ENCODE measurements at regions not wholly inside any gene's neighbourhood (a gene's known extent, or its start where the extent isn't known, plus 50 kb on each side); places are given as distances from the start of the nearest gene placed in this dataset.

- 10% methylated on average over 3 of the region's 3 CpGs for WGBS (ENCODE audit: low lambda C conversion rate)
These were observed 595.9 kb upstream of the KIRREL3 start for GRCh38 chr11:127596433-127596832.

More at GRCh38 chr11:127596433-127596832, 595.9 kb upstream of the KIRREL3 start:
- CTCF ChIA-PET, result interaction anchor here (0.6 kb wide), 1 partner anchor 26 kb away, joined by 3 read pairs; no protein-coding TSS in a partner anchor
- no peak overlapping the region for H3K27ac ChIP-seq (ENCODE audit: low read depth in 2 of 2, low read length in 1 of 2)
- DNase-seq, result no peak
- no peak overlapping the region for H2AFZ ChIP-seq (ENCODE audit: low read depth)
- H3F3A ChIP-seq (replicated peaks; ENCODE audit: insufficient read depth), result no peaks in the 10 kb centered on the region
- H3K4me3 ChIP-seq (ENCODE audit: low read depth in 2 of 2, low read length in 1 of 2), result no peak overlapping the region
- no peak overlapping the region for H3K9ac ChIP-seq
- TF ChIP-seq FOSL2 (IDR thresholded peaks at IDR 0.05; ENCODE audit: borderline replicate concordance, low read depth) (no peak), MEF2A (IDR thresholded peaks at IDR 0.05; ENCODE audit: borderline replicate concordance, low read depth) (no peak), NRF1 (IDR thresholded peaks at IDR 0.05; ENCODE audit: low read depth, low read length) (no peak), RXRA (IDR thresholded peaks at IDR 0.05; ENCODE audit: borderline replicate concordance, low read depth) (no peak), TEAD4 (IDR thresholded peaks at IDR 0.05; ENCODE audit: borderline replicate concordance, insufficient read depth) (no peak), GABPA (IDR thresholded peaks at IDR 0.05; ENCODE audit: low read depth) (no peak), RCOR1 (IDR thresholded peaks at IDR 0.05; ENCODE audit: low read length) (no peak), YY1 (IDR thresholded peaks at IDR 0.05; ENCODE audit: low read depth) (no peak), EP300 (IDR thresholded peaks at IDR 0.05; ENCODE audit: borderline replicate concordance in 1 of 2, low read depth in 1 of 2, low read length in 1 of 2) (no peak), SIN3A (IDR thresholded peaks at IDR 0.05; ENCODE audit: borderline replicate concordance, low read depth, low read length) (no peak), ZBTB33 (IDR thresholded peaks at IDR 0.05; ENCODE audit: borderline replicate concordance, low read depth) (no peak), GATA2 (CRISPR knock-in tag; IDR thresholded peaks at IDR 0.05) (no peak), FOXM1 (IDR thresholded peaks at IDR 0.05; ENCODE audit: low read depth) (no peak), MAX (IDR thresholded peaks at IDR 0.05; ENCODE audit: low read depth) (no peak), TAF1 (IDR thresholded peaks at IDR 0.05; ENCODE audit: borderline replicate concordance, low read depth, low read length) (no peak), POLR2AphosphoS5 (IDR thresholded peaks at IDR 0.05; ENCODE audit: low read depth, low read length) (no peak), SMC3 (IDR thresholded peaks at IDR 0.05; ENCODE audit: low read depth, low read length) (no peak), EZH2phosphoT487 (IDR thresholded peaks at IDR 0.05; ENCODE audit: borderline replicate concordance, low read depth) (no peak)
- TF ChIP-seq, protein P1, sequence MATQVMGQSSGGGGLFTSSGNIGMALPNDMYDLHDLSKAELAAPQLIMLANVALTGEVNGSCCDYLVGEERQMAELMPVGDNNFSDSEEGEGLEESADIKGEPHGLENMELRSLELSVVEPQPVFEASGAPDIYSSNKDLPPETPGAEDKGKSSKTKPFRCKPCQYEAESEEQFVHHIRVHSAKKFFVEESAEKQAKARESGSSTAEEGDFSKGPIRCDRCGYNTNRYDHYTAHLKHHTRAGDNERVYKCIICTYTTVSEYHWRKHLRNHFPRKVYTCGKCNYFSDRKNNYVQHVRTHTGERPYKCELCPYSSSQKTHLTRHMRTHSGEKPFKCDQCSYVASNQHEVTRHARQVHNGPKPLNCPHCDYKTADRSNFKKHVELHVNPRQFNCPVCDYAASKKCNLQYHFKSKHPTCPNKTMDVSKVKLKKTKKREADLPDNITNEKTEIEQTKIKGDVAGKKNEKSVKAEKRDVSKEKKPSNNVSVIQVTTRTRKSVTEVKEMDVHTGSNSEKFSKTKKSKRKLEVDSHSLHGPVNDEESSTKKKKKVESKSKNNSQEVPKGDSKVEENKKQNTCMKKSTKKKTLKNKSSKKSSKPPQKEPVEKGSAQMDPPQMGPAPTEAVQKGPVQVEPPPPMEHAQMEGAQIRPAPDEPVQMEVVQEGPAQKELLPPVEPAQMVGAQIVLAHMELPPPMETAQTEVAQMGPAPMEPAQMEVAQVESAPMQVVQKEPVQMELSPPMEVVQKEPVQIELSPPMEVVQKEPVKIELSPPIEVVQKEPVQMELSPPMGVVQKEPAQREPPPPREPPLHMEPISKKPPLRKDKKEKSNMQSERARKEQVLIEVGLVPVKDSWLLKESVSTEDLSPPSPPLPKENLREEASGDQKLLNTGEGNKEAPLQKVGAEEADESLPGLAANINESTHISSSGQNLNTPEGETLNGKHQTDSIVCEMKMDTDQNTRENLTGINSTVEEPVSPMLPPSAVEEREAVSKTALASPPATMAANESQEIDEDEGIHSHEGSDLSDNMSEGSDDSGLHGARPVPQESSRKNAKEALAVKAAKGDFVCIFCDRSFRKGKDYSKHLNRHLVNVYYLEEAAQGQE (IDR thresholded peaks at IDR 0.05; ENCODE audit: low read depth, low read length), result no peak
- TF ChIP-seq, protein P2, sequence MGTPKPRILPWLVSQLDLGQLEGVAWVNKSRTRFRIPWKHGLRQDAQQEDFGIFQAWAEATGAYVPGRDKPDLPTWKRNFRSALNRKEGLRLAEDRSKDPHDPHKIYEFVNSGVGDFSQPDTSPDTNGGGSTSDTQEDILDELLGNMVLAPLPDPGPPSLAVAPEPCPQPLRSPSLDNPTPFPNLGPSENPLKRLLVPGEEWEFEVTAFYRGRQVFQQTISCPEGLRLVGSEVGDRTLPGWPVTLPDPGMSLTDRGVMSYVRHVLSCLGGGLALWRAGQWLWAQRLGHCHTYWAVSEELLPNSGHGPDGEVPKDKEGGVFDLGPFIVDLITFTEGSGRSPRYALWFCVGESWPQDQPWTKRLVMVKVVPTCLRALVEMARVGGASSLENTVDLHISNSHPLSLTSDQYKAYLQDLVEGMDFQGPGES (IDR thresholded peaks at IDR 0.05; ENCODE audit: low read depth, low read length), result no peak
- H3K4me1 ChIP-seq (ENCODE audit: control insufficient read depth in 1 of 2, insufficient read depth in 2 of 2, low read depth in 1 of 2, low read length in 1 of 2), result peaks cover 0 to 2% of the 10 kb centered on the region in 2 experiments; a peak in 1 of 4 replicates
- H4K20me1 ChIP-seq (ENCODE audit: insufficient read depth), result no peaks in the 10 kb centered on the region
- POLR2A ChIA-PET, result no interaction called here
- H3K9me2 ChIP-seq, result no peaks in the 10 kb centered on the region
- H3K4me2 ChIP-seq, result no peak overlapping the region
- no peaks in the 10 kb centered on the region for H3K79me2 ChIP-seq (ENCODE audit: insufficient read depth)
- H3K9me3 ChIP-seq, result no peaks in the 10 kb centered on the region
- H3K27me3 ChIP-seq (ENCODE audit: insufficient read depth), result no peaks in the 10 kb centered on the region
- H3K36me3 ChIP-seq (replicated peaks in 1 of 2; ENCODE audit: control insufficient read depth in 1 of 2, insufficient read depth in 2 of 2, low read length in 1 of 2), result no peaks in the 10 kb centered on the region

Data from SK-N-SH (cell line).